ENCODE measurements at regions not wholly inside any gene's neighbourhood (a gene's known extent, or its start where the extent isn't known, plus 50 kb on each side); places are given as distances from the start of the nearest gene placed in this dataset.

GRCh38 chr6:144867761-144868160 is 582.6 kb downstream of the UTRN start:
- H3K79me2 ChIP-seq (ENCODE audit: low read length) = no peaks in the 10 kb centered on the region
- no peak overlapping the region for H3K27ac ChIP-seq (ENCODE audit: low read length)
- H4K20me1 ChIP-seq (ENCODE audit: insufficient read depth, low read length) = no peaks in the 10 kb centered on the region
- no peaks in the 10 kb centered on the region for H3K9me3 ChIP-seq (replicated peaks; ENCODE audit: insufficient read depth, low read length)
- H3K4me2 ChIP-seq (ENCODE audit: low read depth, low read length) = no peak overlapping the region
- no peaks in the 10 kb centered on the region for H3K9me2 ChIP-seq (replicated peaks; ENCODE audit: insufficient read depth, low read length)
- H3K9ac ChIP-seq (ENCODE audit: low read length) = no peak overlapping the region
- no peaks in the 10 kb centered on the region for H3F3A ChIP-seq (ENCODE audit: insufficient read depth, low read length)
- TF ChIP-seq CTCF (IDR thresholded peaks at IDR 0.05; ENCODE audit: low read length) = no peak
- no peak for TF ChIP-seq EZH2 (optimal IDR thresholded peaks at IDR 0.05; ENCODE audit: low read depth, low read length)
- no peak for TF ChIP-seq EZH2phosphoT487 (IDR thresholded peaks at IDR 0.05; ENCODE audit: low read length)
- no peaks in the 10 kb centered on the region for H3K36me3 ChIP-seq (replicated peaks; ENCODE audit: insufficient read depth, low read length)
- no peak for DNase-seq
- no peak overlapping the region for H3K4me3 ChIP-seq (ENCODE audit: low read length)
- no peak overlapping the region for H2AFZ ChIP-seq (ENCODE audit: low read length)
- no peaks in the 10 kb centered on the region for H3K4me1 ChIP-seq (ENCODE audit: low read length)
- H3K27me3 ChIP-seq (replicated peaks; ENCODE audit: insufficient read depth, low read length) = no peaks in the 10 kb centered on the region

- Histone ChIP-seq H3K27me3 (replicated peaks; ENCODE audit: insufficient read depth, low read length) (no peaks in the 10 kb centered on the region), H3K4me1 (ENCODE audit: low read length) (no peaks in the 10 kb centered on the region), H3K27ac (ENCODE audit: low read length) (no peak overlapping the region), H3K4me2 (ENCODE audit: low read depth, low read length) (no peak overlapping the region), H3K79me2 (ENCODE audit: low read length) (no peaks in the 10 kb centered on the region), H3K9me2 (replicated peaks; ENCODE audit: insufficient read depth, low read length) (no peaks in the 10 kb centered on the region), H3K9ac (ENCODE audit: low read length) (no peak overlapping the region), H3K36me3 (replicated peaks; ENCODE audit: insufficient read depth, low read length) (no peaks in the 10 kb centered on the region), H3K4me3 (ENCODE audit: low read length) (no peak overlapping the region), H3F3A (ENCODE audit: insufficient read depth, low read length) (no peaks in the 10 kb centered on the region), H3K9me3 (replicated peaks; ENCODE audit: insufficient read depth, low read length) (no peaks in the 10 kb centered on the region), H2AFZ (ENCODE audit: low read length) (no peak overlapping the region), H4K20me1 (ENCODE audit: insufficient read depth, low read length) (no peaks in the 10 kb centered on the region)
- no peak for TF ChIP-seq EZH2phosphoT487 (IDR thresholded peaks at IDR 0.05; ENCODE audit: low read length)
- TF ChIP-seq EZH2 (optimal IDR thresholded peaks at IDR 0.05; ENCODE audit: low read depth, low read length) = no peak
- TF ChIP-seq CTCF (IDR thresholded peaks at IDR 0.05; ENCODE audit: low read length) = no peak
- no peak for DNase-seq
These were observed 585.6 kb downstream of the UTRN start for GRCh38 chr6:144870782-144871181.

- H3K9me3 ChIP-seq (replicated peaks; ENCODE audit: insufficient read depth, low read length) = no peaks in the 10 kb centered on the region
- H3K4me1 ChIP-seq (ENCODE audit: low read length) = no peaks in the 10 kb centered on the region
- H3K4me3 ChIP-seq (ENCODE audit: low read length) = no peak overlapping the region
- no peak overlapping the region for H2AFZ ChIP-seq (ENCODE audit: low read length)
- TF ChIP-seq EZH2phosphoT487 (IDR thresholded peaks at IDR 0.05; ENCODE audit: low read length) = no peak
- TF ChIP-seq EZH2 (optimal IDR thresholded peaks at IDR 0.05; ENCODE audit: low read depth, low read length) = no peak
- TF ChIP-seq CTCF (IDR thresholded peaks at IDR 0.05; ENCODE audit: low read length) = no peak
- H3K27ac ChIP-seq (ENCODE audit: low read length) = no peak overlapping the region
- H3F3A ChIP-seq (ENCODE audit: insufficient read depth, low read length) = no peaks in the 10 kb centered on the region
- no peak overlapping the region for H3K4me2 ChIP-seq (ENCODE audit: low read depth, low read length)
- no peaks in the 10 kb centered on the region for H3K27me3 ChIP-seq (replicated peaks; ENCODE audit: insufficient read depth, low read length)
- H3K36me3 ChIP-seq (replicated peaks; ENCODE audit: insufficient read depth, low read length) = no peaks in the 10 kb centered on the region
- H3K79me2 ChIP-seq (ENCODE audit: low read length) = no peaks in the 10 kb centered on the region
- no peak for DNase-seq
- no peaks in the 10 kb centered on the region for H3K9me2 ChIP-seq (replicated peaks; ENCODE audit: insufficient read depth, low read length)
- H3K9ac ChIP-seq (ENCODE audit: low read length) = no peak overlapping the region
- H4K20me1 ChIP-seq (ENCODE audit: insufficient read depth, low read length) = no peaks in the 10 kb centered on the region
These were observed 588.7 kb downstream of the UTRN start for GRCh38 chr6:144873623-144874378.
